ENCODE measurements at regions not wholly inside any gene's neighbourhood (a gene's known extent, or its start where the extent isn't known, plus 50 kb on each side); places are given as distances from the start of the nearest gene placed in this dataset.

GRCh38 chr5:88954511-88954910 lies 71.5 kb upstream of the MEF2C start:
- TF ChIP-seq POLR2A (IDR thresholded peaks at IDR 0.05) (no peak), CTCF (IDR thresholded peaks at IDR 0.05) (no peak)
- H3K4me3 ChIP-seq (ENCODE audit: low read depth, poor library complexity, severe bottlenecking), result no peak overlapping the region
- no peak for DNase-seq (ENCODE audit: low spot score in 2 of 2)
- intact Hi-C loops (cut with DNase I; ENCODE audit: low total_unique reads), result no loop called here
- 85 to 90% methylated on average over 3 of the region's 3 CpGs for WGBS, 2 donors

GRCh38 chr5:88952996-88953643 lies 70.1 kb upstream of the MEF2C start:
- DNase-seq (ENCODE audit: low spot score in 2 of 2), result no peak
- 83 to 92% methylated on average over 5 of the region's 5 CpGs for WGBS, 2 donors
- no peak overlapping the region for H3K4me3 ChIP-seq (ENCODE audit: low read depth, poor library complexity, severe bottlenecking)
- TF ChIP-seq CTCF (IDR thresholded peaks at IDR 0.05), result no peak
- TF ChIP-seq POLR2A (IDR thresholded peaks at IDR 0.05), result no peak
- intact Hi-C loops (cut with DNase I; ENCODE audit: low total_unique reads), result no loop called here

- intact Hi-C loops (cut with DNase I; ENCODE audit: low total_unique reads), result no loop called here
- 39 to 51% methylated on average over 2 of the region's 2 CpGs for WGBS, 2 donors
- TF ChIP-seq POLR2A (IDR thresholded peaks at IDR 0.05), result no peak
- TF ChIP-seq CTCF (IDR thresholded peaks at IDR 0.05), result no peak
- no peak for DNase-seq (ENCODE audit: low spot score in 2 of 2)
- H3K4me3 ChIP-seq (ENCODE audit: low read depth, poor library complexity, severe bottlenecking), result no peak overlapping the region
Measured at GRCh38 chr5:88952344-88952743, 69.4 kb upstream of the MEF2C start.

- TF ChIP-seq POLR2A (IDR thresholded peaks at IDR 0.05) (no peak), CTCF (IDR thresholded peaks at IDR 0.05) (no peak)
- intact Hi-C loops (cut with DNase I; ENCODE audit: low total_unique reads), result no loop called here
- H3K4me3 ChIP-seq (ENCODE audit: low read depth, poor library complexity, severe bottlenecking), result no peak overlapping the region
- DNase-seq (ENCODE audit: low spot score in 2 of 2), result no peak
- 81% methylated on average over 4 of the region's 4 CpGs for WGBS, 2 donors
Measured at GRCh38 chr5:88951457-88951856, 68.5 kb upstream of the MEF2C start.

GRCh38 chr5:88948746-88949600 lies 66.0 kb upstream of the MEF2C start:
- TF ChIP-seq CTCF (IDR thresholded peaks at IDR 0.05), result no peak
- TF ChIP-seq POLR2A (IDR thresholded peaks at IDR 0.05), result no peak
- no peak for DNase-seq (ENCODE audit: low spot score in 2 of 2)
- intact Hi-C loops (cut with DNase I; ENCODE audit: low total_unique reads), result no loop called here
- no peak overlapping the region for H3K4me3 ChIP-seq (ENCODE audit: low read depth, poor library complexity, severe bottlenecking)
- WGBS, 2 donors, result 65 to 78% methylated on average over 2 of the region's 2 CpGs
